OCI-LY3 (cell line): ENCODE measurements at regions not wholly inside any gene's neighbourhood (a gene's known extent, or its start where the extent isn't known, plus 50 kb on each side); places are given as distances from the start of the nearest gene placed in this dataset.

Experiments used
- H2AFZ ChIP-seq: fragments of 200-600, 300-600 bp; shearing (Covaris generic); 2 replicates; pipeline ENCODE4 v1.6.0; 2014; ENCODE audit warnings: antibody characterized with exemption, low read depth, low read length
- H3K27ac ChIP-seq: fragments of 200-600, 300-600 bp; sonication (generic); 2 replicates; pipeline ENCODE4 v1.5.1; 2014; ENCODE audit warnings: mild to moderate bottlenecking, low read length, moderate library complexity, mixed read lengths
- H3K27me3 ChIP-seq: fragments of 200-600, 300-600 bp; sonication (generic); 2 replicates; pipeline ENCODE4 v1.6.1; 2014; ENCODE audit warnings: low read depth, low read length, mixed read lengths
- H3K36me3 ChIP-seq: fragments of 200-600, 300-600 bp; sonication (generic); replicated peaks from 2 replicates; pipeline ENCODE3; 2014; ENCODE audit warnings: low read depth, low read length, mixed read lengths
- H3K4me1 ChIP-seq: fragments of 300-600, 200-600 bp; sonication (generic); 2 replicates; pipeline ENCODE4 v1.6.1; 2014; ENCODE audit warnings: low read length, mixed read lengths
- H3K4me2 ChIP-seq: fragments of 200-600, 300-600 bp; sonication (generic); 2 replicates; pipeline ENCODE4 v1.6.1; 2014; ENCODE audit warnings: low read length, mixed read lengths
- H3K4me3 ChIP-seq: fragments of 300-600, 200-600 bp; sonication (generic); 2 replicates; pipeline ENCODE4 v1.5.1; 2014; ENCODE audit warnings: antibody characterized with exemption, mild to moderate bottlenecking, low read length, moderate library complexity
- H3K79me2 ChIP-seq: fragments of 300-600, 200-600 bp; shearing (Covaris generic); 2 replicates; pipeline ENCODE4 v1.6.1; 2014; ENCODE audit warnings: mild to moderate bottlenecking, low read length, mixed read lengths
- H3K9ac ChIP-seq: fragments of 300-600, 200-600 bp; shearing (Covaris generic); 2 replicates; pipeline ENCODE4 v1.6.0; 2014; ENCODE audit warnings: mild to moderate bottlenecking, low read length, moderate library complexity
- H3K9me3 ChIP-seq: fragments of 200-600, 300-600 bp; shearing (Covaris generic); 2 replicates; pipeline ENCODE4 v1.6.1; 2014; ENCODE audit warnings: low read length, mixed read lengths; ENCODE audit not compliant: insufficient read depth
- H4K20me1 ChIP-seq: fragments of 200-600, 300-600 bp; sonication (generic); 2 replicates; pipeline ENCODE4 v1.6.1; 2016; ENCODE audit warnings: low read length, mixed read lengths; ENCODE audit not compliant: insufficient read depth
- CTCF ChIP-seq: fragments of 200-600, 300-600 bp; sonication (generic); IDR thresholded peaks from 2 replicates; pipeline ENCODE4 v1.5.1; 2014; ENCODE audit warnings: antibody characterized with exemption, low read length, low read depth
- EZH2phosphoT487 ChIP-seq: fragments of 200-600 bp; shearing (Covaris generic); IDR thresholded peaks from 2 replicates; pipeline ENCODE4 v1.6.1; 2018; ENCODE audit warnings: antibody characterized with exemption, mixed run types, low read depth

- H3K9ac ChIP-seq = no peak overlapping the region
- no peak overlapping the region for H2AFZ ChIP-seq
- no peaks in the 10 kb centered on the region for H3K79me2 ChIP-seq
- H3K27ac ChIP-seq = no peak overlapping the region
- H3K9me3 ChIP-seq = no peaks in the 10 kb centered on the region
- H3K4me3 ChIP-seq = no peak overlapping the region
- H3K4me1 ChIP-seq = no peaks in the 10 kb centered on the region
- no peak overlapping the region for H3K4me2 ChIP-seq
- no peak for TF ChIP-seq EZH2phosphoT487
- TF ChIP-seq CTCF = no peak
- no peaks in the 10 kb centered on the region for H3K27me3 ChIP-seq
- H4K20me1 ChIP-seq = no peaks in the 10 kb centered on the region
- H3K36me3 ChIP-seq = no peaks in the 10 kb centered on the region
Observed at GRCh38 chr2:18238209-18238608, 322.2 kb downstream of the RDH14 start.

GRCh38 chr2:18237298-18237697 lies 323.2 kb downstream of the RDH14 start:
- Histone ChIP-seq H3K9ac (no peak overlapping the region), H3K4me3 (no peak overlapping the region), H3K79me2 (no peaks in the 10 kb centered on the region), H3K36me3 (no peaks in the 10 kb centered on the region), H3K4me1 (no peaks in the 10 kb centered on the region), H2AFZ (no peak overlapping the region), H3K4me2 (no peak overlapping the region), H3K9me3 (no peaks in the 10 kb centered on the region), H3K27ac (no peak overlapping the region), H4K20me1 (no peaks in the 10 kb centered on the region), H3K27me3 (no peaks in the 10 kb centered on the region)
- TF ChIP-seq CTCF (no peak), EZH2phosphoT487 (no peak)

- no peak overlapping the region for H2AFZ ChIP-seq
- H4K20me1 ChIP-seq = no peaks in the 10 kb centered on the region
- H3K9ac ChIP-seq = no peak overlapping the region
- no peaks in the 10 kb centered on the region for H3K79me2 ChIP-seq
- H3K36me3 ChIP-seq = no peaks in the 10 kb centered on the region
- no peaks in the 10 kb centered on the region for H3K9me3 ChIP-seq
- H3K4me3 ChIP-seq = no peak overlapping the region
- H3K4me2 ChIP-seq = no peak overlapping the region
- H3K27ac ChIP-seq = no peak overlapping the region
- H3K27me3 ChIP-seq = no peaks in the 10 kb centered on the region
- TF ChIP-seq CTCF = no peak
- TF ChIP-seq EZH2phosphoT487 = no peak
- H3K4me1 ChIP-seq = no peaks in the 10 kb centered on the region
Observed at GRCh38 chr2:18232731-18233438, 327.6 kb downstream of the RDH14 start.

- H3K36me3 ChIP-seq = no peaks in the 10 kb centered on the region
- H3K4me2 ChIP-seq = no peak overlapping the region
- TF ChIP-seq EZH2phosphoT487 (no peak), CTCF (no peak)
- no peak overlapping the region for H3K27ac ChIP-seq
- H3K4me1 ChIP-seq = no peaks in the 10 kb centered on the region
- H3K9me3 ChIP-seq = no peaks in the 10 kb centered on the region
- no peaks in the 10 kb centered on the region for H3K79me2 ChIP-seq
- no peaks in the 10 kb centered on the region for H4K20me1 ChIP-seq
- H3K4me3 ChIP-seq = no peak overlapping the region
- H3K27me3 ChIP-seq = no peaks in the 10 kb centered on the region
- no peak overlapping the region for H3K9ac ChIP-seq
- H2AFZ ChIP-seq = no peak overlapping the region
Observed at GRCh38 chr2:18230668-18231067, 329.8 kb downstream of the RDH14 start.
